PC-9 (cell line): ENCODE measurements at regions not wholly inside any gene's neighbourhood (a gene's known extent, or its start where the extent isn't known, plus 50 kb on each side); places are given as distances from the start of the nearest gene placed in this dataset.

Source experiments
- BruUV-seq: library from RNA; stranded (reverse); fragments of 400-500 nt; replicated peaks from 2 replicates; lab custom pipeline; 2021; lab: Mats Ljungman, UMichigan
- CTCF ChIA-PET: fragments of 300-600 bp; sonication (Branson Sonifier 250); formaldehyde crosslinking; loops from one replicate; lab custom pipeline; 2022; ENCODE audit warnings: antibody characterized with exemption; lab: Charles Lee
- POLR2A ChIA-PET: fragments of 300-600 bp; sonication (Branson Sonifier 250); formaldehyde crosslinking; loops from one replicate; lab custom pipeline; 2022; ENCODE audit warnings: antibody characterized with exemption; ENCODE audit not compliant: unreplicated experiment; lab: Charles Lee
- DNase-seq, 2 experiments: peaks; one replicate each; pipeline versions ENCODE4 v3.0.0 to v3.0.0-alpha.2; 2015 to 2022; ENCODE audit warnings: mixed read lengths in 1 of 2
- H2AFZ ChIP-seq: fragments of 200-600 bp; sonication (generic); 2 replicates; pipeline ENCODE4 v1.8.1; 2017; ENCODE audit warnings: antibody characterized with exemption
- H3F3A ChIP-seq: fragments of 200-600 bp; sonication (generic); 2 replicates; pipeline ENCODE4 v1.8.1; 2017; ENCODE audit warnings: antibody characterized with exemption, mild to moderate bottlenecking, low read depth; ENCODE audit not compliant: insufficient read depth
- H3K27ac ChIP-seq: fragments of 200-600 bp; sonication (generic); 2 replicates; pipeline ENCODE4 v1.6.1; 2016; ENCODE audit warnings: mixed run types
- H3K27me3 ChIP-seq: fragments of 200-600 bp; sonication (generic); 2 replicates; pipeline ENCODE4 v1.6.1; 2016; ENCODE audit warnings: low read depth, mixed run types; ENCODE audit not compliant: insufficient read depth
- H3K36me3 ChIP-seq: fragments of 200-600 bp; sonication (generic); 2 replicates; pipeline ENCODE4 v1.6.1; 2016; ENCODE audit warnings: low read depth, mixed run types
- H3K4me1 ChIP-seq: fragments of 200-600 bp; sonication (generic); replicated peaks from 2 replicates; pipeline ENCODE4 v1.6.1; 2016; ENCODE audit warnings: mixed run types; ENCODE audit not compliant: insufficient read depth
- H3K4me2 ChIP-seq: fragments of 200-600 bp; sonication (generic); 2 replicates; pipeline ENCODE4 v1.6.1; 2017; ENCODE audit warnings: mixed run types
- H3K4me3 ChIP-seq: fragments of 200-600 bp; sonication (generic); 2 replicates; pipeline ENCODE4 v1.6.1; 2016; ENCODE audit warnings: mixed run types
- H3K79me2 ChIP-seq: fragments of 200-600 bp; sonication (generic); 2 replicates; pipeline ENCODE4 v1.6.1; 2017; ENCODE audit warnings: low read depth, mixed run types
- H3K9me2 ChIP-seq: fragments of 200-600 bp; sonication (generic); 2 replicates; pipeline ENCODE4 v1.8.1; 2017; ENCODE audit warnings: mild to moderate bottlenecking; ENCODE audit not compliant: insufficient read depth
- H3K9me3 ChIP-seq: fragments of 200-600 bp; sonication (generic); 2 replicates; pipeline ENCODE4 v1.8.1; 2016; ENCODE audit warnings: low read depth; ENCODE audit not compliant: insufficient read depth
- H4K20me1 ChIP-seq: fragments of 200-600 bp; sonication (generic); 2 replicates; pipeline ENCODE4 v1.8.1; 2017; ENCODE audit not compliant: insufficient read depth
- EZH2 ChIP-seq: fragments of 200-600 bp; sonication (generic); IDR thresholded peaks from 2 replicates; pipeline ENCODE4 v1.8.0; 2017; ENCODE audit warnings: antibody characterized with exemption, low read depth
- intact Hi-C: fragments of 100-400 bp; cut with micrococcal nuclease; formaldehyde crosslinking; loops from one replicate; pipeline ENCODE4 v1.10.0; 2022; ENCODE audit not compliant: unreplicated experiment
- TF ChIP-seq, protein P1 (sequence below): fragments of 200-600 bp; sonication (generic); conservative IDR thresholded peaks from 2 replicates; pipeline ENCODE4 v1.6.1; 2017; ENCODE audit warnings: mixed run types, antibody characterized with exemption, mild to moderate bottlenecking, moderate library complexity

DNA sequence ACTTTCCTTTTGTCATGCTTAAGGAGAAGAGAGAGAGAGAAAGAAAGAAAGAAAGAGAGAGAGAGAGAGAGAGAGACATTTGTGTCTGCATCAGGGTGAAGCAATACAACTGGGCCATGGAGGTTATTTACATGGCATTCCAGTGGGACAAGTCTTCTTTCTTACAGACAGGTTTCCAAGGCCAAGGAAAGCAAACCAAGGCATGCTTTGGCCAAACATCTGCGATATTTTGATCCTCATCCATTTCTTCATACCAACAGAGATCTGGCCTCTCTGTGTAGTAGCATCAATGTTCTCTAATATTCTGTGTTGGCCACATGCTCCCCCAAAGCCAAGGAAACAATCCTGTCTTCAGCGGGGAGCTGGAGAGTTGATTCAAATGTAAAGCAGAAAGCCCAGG is 292.1 kb downstream of the SETD4 start:
- H3K9me3 ChIP-seq = no peaks in the 10 kb centered on the region
- no peak overlapping the region for H3K27ac ChIP-seq
- no peaks in the 10 kb centered on the region; the same call in 1 of the 2 replicates for H3F3A ChIP-seq
- POLR2A ChIA-PET = no interaction called here
- DNase-seq = no peak
- no TSS peak for BruUV-seq
- no peak overlapping the region for H3K4me2 ChIP-seq
- no peaks in the 10 kb centered on the region for H3K36me3 ChIP-seq
- no peaks in the 10 kb centered on the region for H3K79me2 ChIP-seq
- no peaks in the 10 kb centered on the region for H3K9me2 ChIP-seq
- H3K4me1 ChIP-seq = no peaks in the 10 kb centered on the region
- CTCF ChIA-PET = interaction anchor here (0.6 kb wide), 1 partner anchor 13 kb away, joined by 3 read pairs; no protein-coding TSS in a partner anchor
- no peak overlapping the region for H2AFZ ChIP-seq
- intact Hi-C loops = no loop called here
- H3K27me3 ChIP-seq = no peaks in the 10 kb centered on the region
- TF ChIP-seq EZH2 = no peak
- TF ChIP-seq, protein P1, sequence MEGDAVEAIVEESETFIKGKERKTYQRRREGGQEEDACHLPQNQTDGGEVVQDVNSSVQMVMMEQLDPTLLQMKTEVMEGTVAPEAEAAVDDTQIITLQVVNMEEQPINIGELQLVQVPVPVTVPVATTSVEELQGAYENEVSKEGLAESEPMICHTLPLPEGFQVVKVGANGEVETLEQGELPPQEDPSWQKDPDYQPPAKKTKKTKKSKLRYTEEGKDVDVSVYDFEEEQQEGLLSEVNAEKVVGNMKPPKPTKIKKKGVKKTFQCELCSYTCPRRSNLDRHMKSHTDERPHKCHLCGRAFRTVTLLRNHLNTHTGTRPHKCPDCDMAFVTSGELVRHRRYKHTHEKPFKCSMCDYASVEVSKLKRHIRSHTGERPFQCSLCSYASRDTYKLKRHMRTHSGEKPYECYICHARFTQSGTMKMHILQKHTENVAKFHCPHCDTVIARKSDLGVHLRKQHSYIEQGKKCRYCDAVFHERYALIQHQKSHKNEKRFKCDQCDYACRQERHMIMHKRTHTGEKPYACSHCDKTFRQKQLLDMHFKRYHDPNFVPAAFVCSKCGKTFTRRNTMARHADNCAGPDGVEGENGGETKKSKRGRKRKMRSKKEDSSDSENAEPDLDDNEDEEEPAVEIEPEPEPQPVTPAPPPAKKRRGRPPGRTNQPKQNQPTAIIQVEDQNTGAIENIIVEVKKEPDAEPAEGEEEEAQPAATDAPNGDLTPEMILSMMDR = no peak
- H3K4me3 ChIP-seq = no peak overlapping the region
- H4K20me1 ChIP-seq = no peaks in the 10 kb centered on the region

DNA sequence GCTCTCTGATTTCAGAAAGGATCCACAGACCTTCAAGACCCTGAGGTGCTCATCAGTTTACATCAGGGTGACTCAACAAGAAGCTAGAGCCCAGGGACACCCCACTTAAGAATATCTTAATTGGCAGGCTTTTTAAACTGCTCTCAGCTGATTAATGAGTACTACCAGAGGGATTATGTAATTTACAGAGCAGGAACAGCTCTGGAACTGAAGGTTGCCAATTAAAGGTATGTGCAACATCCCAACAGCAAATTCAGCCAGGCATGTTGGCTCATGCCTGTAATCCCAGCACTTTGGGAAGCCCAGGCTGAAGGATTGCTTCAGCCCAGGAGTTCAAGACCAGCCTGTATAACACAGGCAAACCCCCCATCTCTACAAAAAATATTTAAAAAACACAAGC is 295.7 kb downstream of the SETD4 start:
- TF ChIP-seq, protein P1 = no peak
- TF ChIP-seq EZH2 = no peak
- no peaks in the 10 kb centered on the region for H4K20me1 ChIP-seq
- POLR2A ChIA-PET = no interaction called here
- intact Hi-C loops = no loop called here
- no peaks in the 10 kb centered on the region for H3K79me2 ChIP-seq
- no peaks in the 10 kb centered on the region for H3K9me2 ChIP-seq
- no peaks in the 10 kb centered on the region for H3K4me1 ChIP-seq
- no TSS peak for BruUV-seq
- H3K27me3 ChIP-seq = no peaks in the 10 kb centered on the region
- no peak overlapping the region for H3K4me2 ChIP-seq
- H3F3A ChIP-seq = no peaks in the 10 kb centered on the region; the same call in 1 of the 2 replicates
- no peak for DNase-seq
- no peak overlapping the region for H2AFZ ChIP-seq
- H3K36me3 ChIP-seq = no peaks in the 10 kb centered on the region
- no peak overlapping the region for H3K4me3 ChIP-seq
- no peaks in the 10 kb centered on the region for H3K9me3 ChIP-seq
- CTCF ChIA-PET = no interaction called here
- H3K27ac ChIP-seq = no peak overlapping the region

DNA sequence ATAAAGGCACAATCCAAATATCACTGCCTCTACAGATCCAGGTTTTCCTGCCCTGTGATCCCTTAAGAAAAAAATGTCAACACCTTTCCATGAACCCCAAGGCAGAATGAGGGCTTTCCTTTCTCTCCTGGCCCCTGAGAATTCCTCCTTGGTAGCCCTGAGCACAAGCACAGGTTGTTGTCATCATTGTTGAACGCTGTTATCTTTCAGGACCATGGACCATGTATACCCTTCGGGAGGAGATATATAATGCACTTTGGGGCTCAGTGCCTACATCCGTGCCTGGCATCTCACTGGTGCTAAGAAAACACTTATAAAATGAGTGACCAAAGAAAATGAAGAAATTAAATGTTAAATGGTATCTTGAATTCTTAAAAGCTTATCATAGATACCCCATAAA is 296.2 kb downstream of the SETD4 start:
- H3F3A ChIP-seq = no peaks in the 10 kb centered on the region; the same call in 1 of the 2 replicates
- H3K79me2 ChIP-seq = no peaks in the 10 kb centered on the region
- POLR2A ChIA-PET = no interaction called here
- BruUV-seq = no TSS peak
- no peak overlapping the region for H3K27ac ChIP-seq
- CTCF ChIA-PET = no interaction called here
- no peak overlapping the region for H3K4me3 ChIP-seq
- no peak for DNase-seq
- no peaks in the 10 kb centered on the region for H3K36me3 ChIP-seq
- no peaks in the 10 kb centered on the region for H3K27me3 ChIP-seq
- intact Hi-C loops = no loop called here
- H2AFZ ChIP-seq = no peak overlapping the region
- H3K9me3 ChIP-seq = no peaks in the 10 kb centered on the region
- TF ChIP-seq, protein P1 = no peak
- no peak for TF ChIP-seq EZH2
- no peak overlapping the region for H3K4me2 ChIP-seq
- no peaks in the 10 kb centered on the region for H3K9me2 ChIP-seq
- no peaks in the 10 kb centered on the region for H3K4me1 ChIP-seq
- no peaks in the 10 kb centered on the region for H4K20me1 ChIP-seq
